ENCODE measurements at regions not wholly inside any gene's neighbourhood (a gene's known extent, or its start where the extent isn't known, plus 50 kb on each side); places are given as distances from the start of the nearest gene placed in this dataset.
A peak's percentile ranks its signal among the peaks of the same experiment; 100 is the strongest.

GRCh38 chr10:32166365-32166764 is 110.1 kb upstream of the KIF5B start (continued):
- TF ChIP-seq NONO (IDR thresholded peaks at IDR 0.05), result no peak
- TF ChIP-seq NONO (CRISPR knock-in tag; conservative IDR thresholded peaks at IDR 0.05), result no peak
- no peak for TF ChIP-seq KLF16 (CRISPR knock-in tag; IDR thresholded peaks at IDR 0.05)
- TF ChIP-seq, protein P1, sequence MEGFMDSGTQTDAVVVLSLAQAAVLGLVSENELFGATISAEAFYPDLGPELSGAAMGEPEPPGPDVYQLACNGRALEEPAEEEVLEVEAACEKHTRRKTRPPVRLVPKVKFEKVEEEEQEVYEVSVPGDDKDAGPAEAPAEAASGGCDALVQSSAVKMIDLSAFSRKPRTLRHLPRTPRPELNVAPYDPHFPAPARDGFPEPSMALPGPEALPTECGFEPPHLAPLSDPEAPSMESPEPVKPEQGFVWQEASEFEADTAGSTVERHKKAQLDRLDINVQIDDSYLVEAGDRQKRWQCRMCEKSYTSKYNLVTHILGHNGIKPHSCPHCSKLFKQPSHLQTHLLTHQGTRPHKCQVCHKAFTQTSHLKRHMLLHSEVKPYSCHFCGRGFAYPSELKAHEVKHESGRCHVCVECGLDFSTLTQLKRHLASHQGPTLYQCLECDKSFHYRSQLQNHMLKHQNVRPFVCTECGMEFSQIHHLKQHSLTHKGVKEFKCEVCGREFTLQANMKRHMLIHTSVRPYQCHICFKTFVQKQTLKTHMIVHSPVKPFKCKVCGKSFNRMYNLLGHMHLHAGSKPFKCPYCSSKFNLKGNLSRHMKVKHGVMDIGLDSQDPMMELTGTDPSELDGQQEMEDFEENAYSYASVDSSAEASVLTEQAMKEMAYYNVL (CRISPR knock-in tag; IDR thresholded peaks at IDR 0.05; ENCODE audit: borderline replicate concordance), result peak; percentile 24; the same call in 1 of the 2 replicates
- no peak for TF ChIP-seq TIGD3 (CRISPR knock-in tag; IDR thresholded peaks at IDR 0.05; ENCODE audit: borderline replicate concordance)
- peak; percentile 31; the same call in 1 of the 2 replicates for TF ChIP-seq ZNF788 (CRISPR knock-in tag; IDR thresholded peaks at IDR 0.05; ENCODE audit: borderline replicate concordance)
- no peak for TF ChIP-seq ZNF614 (CRISPR knock-in tag; IDR thresholded peaks at IDR 0.05; ENCODE audit: borderline replicate concordance)
- no peak for TF ChIP-seq FOSL2 (CRISPR knock-in tag; IDR thresholded peaks at IDR 0.05)
- TF ChIP-seq AGO2 (optimal IDR thresholded peaks at IDR 0.05; ENCODE audit: low read depth, low read length), result no peak
- TF ChIP-seq ZNF703 (CRISPR knock-in tag; IDR thresholded peaks at IDR 0.05; ENCODE audit: borderline replicate concordance), result no peak
- TF ChIP-seq SMYD3 (CRISPR knock-in tag; IDR thresholded peaks at IDR 0.05), result 0 out of 2 replicates have a peak, but pooled peaks have one; percentile 45
- TF ChIP-seq RFX1 (IDR thresholded peaks at IDR 0.05), result peak; percentile 16; the same call in 1 of the 2 replicates
- TF ChIP-seq HNF4A (CRISPR knock-in tag; IDR thresholded peaks at IDR 0.05), result peak; percentile 71
- no peak for TF ChIP-seq ZNF24 (IDR thresholded peaks at IDR 0.05)
- TF ChIP-seq ZNF280B (CRISPR knock-in tag; IDR thresholded peaks at IDR 0.05; ENCODE audit: borderline replicate concordance), result no peak
- no peak for TF ChIP-seq ATF7 (IDR thresholded peaks at IDR 0.05)
- TF ChIP-seq ATF7 (CRISPR knock-in tag; IDR thresholded peaks at IDR 0.05), result no peak
- no peak for TF ChIP-seq HOXA7 (CRISPR knock-in tag; IDR thresholded peaks at IDR 0.05)
- TF ChIP-seq ZNF501 (CRISPR knock-in tag; IDR thresholded peaks at IDR 0.05), result no peak
- TF ChIP-seq SIN3A (IDR thresholded peaks at IDR 0.05; ENCODE audit: borderline replicate concordance, low read depth, low read length), result no peak
- no peak for TF ChIP-seq ZNF33B (CRISPR knock-in tag; IDR thresholded peaks at IDR 0.05)
- TF ChIP-seq MLXIP (CRISPR knock-in tag; IDR thresholded peaks at IDR 0.05; ENCODE audit: borderline replicate concordance), result no peak
- TF ChIP-seq KMT2B (CRISPR knock-in tag; IDR thresholded peaks at IDR 0.05), result no peak
- no peak for TF ChIP-seq NCOA1 (CRISPR knock-in tag; IDR thresholded peaks at IDR 0.05)
- TF ChIP-seq NR2F6 (IDR thresholded peaks at IDR 0.05), result no peak
- peak; percentile 53 for TF ChIP-seq NR2F6 (CRISPR knock-in tag; IDR thresholded peaks at IDR 0.05)
- peak; percentile 25; the same call in 1 of the 2 replicates for TF ChIP-seq PITX1 (CRISPR knock-in tag; IDR thresholded peaks at IDR 0.05)
